Tibial artery (tissue), 4 donors: ENCODE measurements at regions not wholly inside any gene's neighbourhood (a gene's known extent, or its start where the extent isn't known, plus 50 kb on each side); places are given as distances from the start of the nearest gene placed in this dataset.

Experiments used
- DNase-seq, 2 donors: peaks; one replicate each; pipeline ENCODE4 v3.0.0-alpha.2; 2019
- H3K27ac ChIP-seq, 2 donors: fragments of 200-600 bp; sonication (generic) in 1 of 2; 1 replicate in 1 of 2; 2 replicates in 1 of 2; pipeline ENCODE4 v1.5.1; 2018 to 2019; ENCODE audit warnings: mild to moderate bottlenecking in 1 of 2
- H3K27me3 ChIP-seq, 2 donors: fragments of 200-600 bp; sonication (generic) in 1 of 2; one replicate each; pipeline versions ENCODE4 v1.5.1 to v1.6.0; 2016 to 2019
- H3K36me3 ChIP-seq, 3 donors: fragments of 200-600 bp; sonication (generic) in 2 of 3; one replicate each; pipeline ENCODE4 v1.5.1; 2016 to 2019; ENCODE audit warnings: mild to moderate bottlenecking in 2 of 3
- H3K4me1 ChIP-seq, 4 donors: fragments of 200-600 bp; sonication (generic) in 2 of 4; 1 replicate in 3 of 4; 2 replicates in 1 of 4; pipeline ENCODE4 v1.5.1; 2016 to 2019
- H3K4me3 ChIP-seq, 2 donors: fragments of 200-600 bp; sonication (generic) in 1 of 2; 1 replicate in 1 of 2; 2 replicates in 1 of 2; pipeline ENCODE4 v1.5.1; 2018 to 2019; ENCODE audit warnings: mild to moderate bottlenecking in 2 of 2
- H3K9me3 ChIP-seq, 3 donors: fragments of 200-600 bp; sonication (generic) in 1 of 3; one replicate each; pipeline ENCODE4 v1.5.1; 2016 to 2019
- CTCF ChIP-seq, 2 experiments: fragments of 200-600 bp in 1 of 2; fragments of 450-650 bp in 1 of 2; IDR thresholded peaks; one replicate each; pipeline ENCODE4 v1.5.1; 2017 to 2019; ENCODE audit warnings: antibody characterized with exemption in 2 of 2, mild to moderate bottlenecking in 1 of 2, moderate library complexity in 1 of 2
- intact Hi-C: fragments of 100-400 bp; cut with DNase I; formaldehyde crosslinking; loops from one replicate; pipeline ENCODE4 v1.15.0; 2023; ENCODE audit warnings: low total_unique reads

GRCh38 chr21:17432732-17433057 lies 80.1 kb upstream of the CXADR start:
- intact Hi-C loops, result no loop called here
- Histone ChIP-seq H3K36me3 (no peaks in the 10 kb centered on the region), H3K27ac (no peak overlapping the region), H3K4me1 (no peaks in the 10 kb centered on the region), H3K4me3 (no peak overlapping the region), H3K27me3 (no peaks in the 10 kb centered on the region), H3K9me3 (no peaks in the 10 kb centered on the region)
- no peak for TF ChIP-seq CTCF (IDR thresholded peaks at IDR 0.05)
- DNase-seq, result no peak

- H3K4me1 ChIP-seq, result no peaks in the 10 kb centered on the region
- H3K36me3 ChIP-seq, result no peaks in the 10 kb centered on the region
- H3K9me3 ChIP-seq, result no peaks in the 10 kb centered on the region
- H3K27ac ChIP-seq, result no peak overlapping the region
- no peak for TF ChIP-seq CTCF (IDR thresholded peaks at IDR 0.05)
- H3K27me3 ChIP-seq, result no peaks in the 10 kb centered on the region
- no peak for DNase-seq
- no peak overlapping the region for H3K4me3 ChIP-seq
- intact Hi-C loops, result no loop called here
Measured at GRCh38 chr21:17433730-17434129, 79.1 kb upstream of the CXADR start.

GRCh38 chr21:17435565-17436543 lies 77.0 kb upstream of the CXADR start:
- no peak for TF ChIP-seq CTCF (IDR thresholded peaks at IDR 0.05)

GRCh38 chr21:17436626-17437111 lies 76.2 kb upstream of the CXADR start:
- Histone ChIP-seq H3K27me3 (no peaks in the 10 kb centered on the region), H3K9me3 (no peaks in the 10 kb centered on the region), H3K36me3 (no peaks in the 10 kb centered on the region), H3K4me3 (no peak overlapping the region), H3K27ac (no peak overlapping the region), H3K4me1 (no peaks in the 10 kb centered on the region)
- no peak for TF ChIP-seq CTCF (IDR thresholded peaks at IDR 0.05)
- no peak for DNase-seq
- intact Hi-C loops, result no loop called here

More at GRCh38 chr21:17435565-17436543, 77.0 kb upstream of the CXADR start:
- Histone ChIP-seq H3K4me1 (no peaks in the 10 kb centered on the region), H3K27ac (no peak overlapping the region), H3K27me3 (no peaks in the 10 kb centered on the region), H3K4me3 (no peak overlapping the region), H3K36me3 (no peaks in the 10 kb centered on the region), H3K9me3 (no peaks in the 10 kb centered on the region)
- no peak for DNase-seq
- intact Hi-C loops, result no loop called here

GRCh38 chr21:17438635-17439034 lies 74.2 kb upstream of the CXADR start:
- Histone ChIP-seq H3K4me3 (no peak overlapping the region), H3K27ac (no peak overlapping the region), H3K27me3 (no peaks in the 10 kb centered on the region), H3K9me3 (no peaks in the 10 kb centered on the region), H3K4me1 (no peaks in the 10 kb centered on the region), H3K36me3 (no peaks in the 10 kb centered on the region)
- intact Hi-C loops, result no loop called here
- no peak for DNase-seq
- TF ChIP-seq CTCF (IDR thresholded peaks at IDR 0.05), result no peak
